Kidney capillary endothelial cell (primary cell): ENCODE measurements at regions not wholly inside any gene's neighbourhood (a gene's known extent, or its start where the extent isn't known, plus 50 kb on each side); places are given as distances from the start of the nearest gene placed in this dataset.
"Not testable (repeated sequence)": the region's sequence is repeated elsewhere in the genome, so short reads cannot be mapped to it uniquely, and the experiment has no call there.

Source experiments
- DNase-seq: peaks from one replicate; pipeline ENCODE4 v3.0.0-alpha.2; 2018; ENCODE audit warnings: low spot score

GRCh38 chr9:89939181-89939580, 334.4 kb downstream of the GADD45G start:
- no peak for DNase-seq

DNA sequence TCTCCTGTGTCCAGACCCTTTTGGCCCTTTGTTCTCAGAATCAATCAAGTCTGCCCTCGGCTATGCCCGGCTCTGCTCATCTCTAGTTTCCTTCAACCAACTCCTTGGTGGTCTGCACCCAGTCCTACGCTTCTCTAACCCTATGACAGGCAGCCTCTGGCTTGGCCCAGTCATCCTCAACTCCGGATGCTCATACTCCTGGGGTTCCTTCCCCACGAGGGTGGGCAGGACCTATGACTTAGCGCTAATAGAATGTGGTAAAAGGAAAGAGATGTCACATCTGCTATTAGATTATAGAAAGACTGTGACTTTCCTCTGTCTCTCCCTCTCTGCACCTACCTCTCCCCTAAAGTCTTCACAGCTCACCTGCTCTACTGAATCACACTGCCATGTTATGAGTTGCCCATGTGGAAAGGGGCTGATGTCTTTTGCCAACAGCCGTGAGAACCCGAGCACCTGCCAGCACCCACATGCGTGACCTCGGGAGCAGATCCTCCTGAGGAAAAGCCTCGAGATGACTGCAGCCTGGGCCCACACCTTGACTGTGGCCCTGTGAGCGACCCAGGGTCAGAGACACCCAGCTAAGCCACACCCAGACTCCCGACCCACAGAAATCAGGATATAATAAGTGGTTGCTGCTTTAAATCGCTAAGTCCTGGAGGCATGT, 334.9 kb downstream of the GADD45G start:
- DNase-seq: no peak

DNA sequence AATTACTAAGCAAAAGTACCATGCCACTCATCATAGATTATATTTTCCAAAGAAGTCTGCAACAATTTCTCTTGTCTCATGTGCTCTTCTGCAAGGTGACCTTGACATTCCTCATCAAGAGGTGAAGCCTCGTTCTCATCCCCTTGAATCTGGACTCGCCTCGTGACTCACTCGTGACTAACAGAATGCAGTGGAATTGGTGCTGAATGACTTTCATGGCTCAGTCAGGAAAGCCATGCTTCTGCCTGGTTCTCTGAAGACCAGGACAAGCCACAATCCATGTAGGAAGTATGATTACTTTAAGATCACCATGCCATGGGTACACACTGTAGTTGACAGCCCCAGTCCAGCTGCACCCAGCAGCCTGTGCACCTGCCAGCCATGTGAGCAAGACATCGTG, 335.8 kb downstream of the GADD45G start:
- DNase-seq: peak; percentile 27

DNA sequence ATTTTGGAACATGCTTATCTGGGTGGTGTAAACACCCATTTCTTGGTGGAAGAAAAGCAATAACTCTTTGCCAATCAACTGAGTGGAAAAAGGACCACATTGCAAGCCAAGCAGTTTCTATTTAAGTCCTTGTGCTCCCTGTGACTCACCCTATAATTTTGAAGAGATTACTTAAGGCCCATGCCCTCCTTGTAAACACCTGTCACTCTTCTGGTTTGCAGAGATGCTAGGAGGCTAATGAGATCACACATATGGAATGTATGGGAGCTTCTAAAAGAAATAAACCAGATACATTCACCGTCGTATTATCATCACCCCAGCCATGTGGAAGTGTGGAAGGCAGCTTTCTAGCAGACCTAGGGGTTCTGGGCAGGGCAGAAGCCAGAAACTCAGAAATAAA, 337.1 kb downstream of the GADD45G start:
- DNase-seq: no peak

DNA sequence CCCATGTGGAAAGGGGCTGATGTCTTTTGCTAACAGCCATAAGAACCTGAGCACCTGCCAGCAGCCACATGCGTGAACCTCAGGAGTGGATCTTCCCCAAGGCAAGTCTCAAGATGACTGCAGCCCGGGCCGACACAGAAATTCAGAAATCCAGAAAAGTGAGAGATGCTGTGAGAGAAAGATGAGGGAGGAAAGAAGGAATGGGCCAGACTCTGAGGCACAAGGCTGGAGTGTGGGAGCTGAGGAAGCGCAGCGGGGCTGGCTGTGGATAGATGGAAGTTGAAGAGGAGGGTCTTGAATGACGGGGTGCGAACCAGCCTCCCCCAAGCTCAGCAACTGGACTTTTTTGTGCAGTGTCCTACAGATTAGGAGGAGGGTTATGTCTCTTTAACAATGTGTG, 337.8 kb downstream of the GADD45G start:
- no peak for DNase-seq

DNA sequence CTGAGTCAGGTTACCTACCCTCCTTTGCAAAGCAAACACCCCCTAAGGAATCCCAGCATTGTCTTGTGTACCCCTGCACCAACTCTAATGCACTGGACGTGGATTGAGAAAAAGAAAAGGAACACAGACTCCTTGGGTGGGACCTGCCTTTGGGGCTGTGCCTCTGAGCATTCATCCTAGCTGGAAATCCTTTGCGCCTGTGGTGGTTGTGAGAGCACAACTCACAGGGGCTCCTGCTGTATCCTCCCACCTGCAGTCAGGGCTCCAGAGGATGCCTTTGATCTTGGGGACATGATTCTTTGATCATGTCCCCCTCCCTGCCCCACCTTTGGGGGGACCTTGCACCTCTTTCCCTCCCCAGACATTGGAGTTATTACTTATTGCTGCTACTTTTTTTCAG, 338.5 kb downstream of the GADD45G start:
- DNase-seq: no peak

DNA sequence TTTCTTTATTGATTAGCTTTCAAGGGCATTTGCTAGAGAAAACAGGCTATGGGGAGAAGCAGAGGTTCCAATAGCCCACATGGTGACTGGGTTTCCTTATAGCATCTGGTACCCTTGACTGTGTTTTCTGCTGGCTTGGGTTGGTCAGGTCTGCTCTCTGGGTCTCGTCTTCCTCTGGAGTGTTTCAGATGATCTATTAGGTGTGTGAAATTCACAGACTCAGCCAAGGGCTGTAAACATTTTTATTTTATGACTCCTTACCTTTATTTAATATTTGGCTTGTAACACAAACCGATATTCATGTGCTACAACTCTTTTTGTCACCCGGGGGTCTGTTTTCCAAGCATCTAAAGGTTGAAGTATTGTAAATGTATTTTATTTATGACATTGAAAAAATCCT, 338.9 kb downstream of the GADD45G start:
- DNase-seq: no peak

DNA sequence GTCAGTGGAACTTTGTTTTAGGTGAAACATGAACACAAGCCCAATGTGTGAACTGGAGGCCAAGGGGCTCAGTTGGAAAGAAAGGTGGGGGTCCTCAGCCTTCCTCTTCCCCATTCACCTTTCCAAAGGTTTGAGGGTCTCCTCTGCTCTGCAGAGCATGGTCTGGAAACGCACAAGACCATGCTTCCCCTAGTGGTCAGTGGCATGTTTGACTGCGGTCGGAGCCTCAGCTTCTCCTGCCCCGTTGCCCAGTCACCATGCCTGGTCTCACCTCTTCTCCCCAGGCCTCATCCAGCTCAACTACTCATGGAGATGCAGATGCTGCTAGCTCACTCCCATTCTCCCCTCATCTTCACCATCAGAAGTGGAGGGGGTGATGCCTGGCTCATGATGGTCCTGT, 340.3 kb downstream of the GADD45G start:
- DNase-seq: no peak

DNA sequence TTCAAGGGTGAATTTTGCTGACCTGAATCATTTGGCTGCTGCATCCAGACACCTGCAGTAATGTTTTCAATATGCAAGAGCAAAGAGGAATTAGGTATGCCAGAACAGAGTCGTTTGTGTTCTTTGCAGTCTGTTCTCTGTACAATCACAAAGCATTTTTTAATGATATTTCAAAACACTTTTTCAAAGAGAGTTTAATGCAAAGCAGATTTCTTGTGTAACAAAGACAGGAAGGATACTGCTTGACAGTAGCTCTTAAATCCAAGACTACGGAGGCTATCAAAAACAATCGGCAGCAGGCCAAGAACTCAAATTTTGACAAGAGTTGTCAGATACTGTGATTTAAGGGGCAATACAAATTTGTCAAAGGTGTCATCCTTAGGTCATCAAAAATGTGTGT, 341.9 kb downstream of the GADD45G start:
- no peak for DNase-seq

DNA sequence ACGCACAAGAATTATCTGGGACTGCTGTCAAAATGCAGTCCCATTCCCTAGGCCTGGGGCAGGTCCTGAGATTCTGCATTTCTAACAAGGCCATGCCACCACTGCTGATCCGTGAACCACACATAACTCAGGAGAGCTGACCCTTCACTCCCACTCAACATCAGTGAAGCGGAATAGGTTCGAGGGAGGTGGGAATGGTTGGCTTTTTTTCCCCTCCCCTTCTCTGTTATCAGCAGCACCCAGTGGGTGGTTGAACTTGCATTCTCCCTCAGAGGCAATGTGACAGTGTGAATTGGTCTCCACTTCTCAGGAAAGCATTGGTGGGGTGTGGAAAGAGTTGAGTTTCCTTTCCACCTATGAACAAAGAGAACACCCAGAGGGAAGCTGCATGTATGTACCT, 344.3 kb downstream of the GADD45G start:
- DNase-seq: no peak

DNA sequence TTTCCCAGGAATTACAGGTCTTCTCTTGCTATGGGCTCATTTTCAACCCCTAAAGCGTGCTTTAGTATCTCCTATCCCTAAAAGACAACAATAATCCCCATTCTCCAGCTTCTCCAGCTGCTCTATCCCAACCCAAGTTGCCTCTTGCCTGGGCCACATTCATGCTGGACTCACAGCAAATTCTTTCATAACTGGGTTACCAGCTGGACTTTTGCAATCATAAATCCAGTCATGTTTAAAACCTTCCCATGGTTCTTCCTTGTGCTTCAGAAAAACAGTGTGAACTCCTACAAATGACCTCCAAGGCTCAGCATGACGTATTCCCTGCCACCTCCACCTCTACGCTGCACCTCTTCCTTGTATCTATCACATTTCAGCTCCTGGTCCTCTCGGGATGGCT, 346.9 kb downstream of the GADD45G start:
- DNase-seq: no peak

DNA sequence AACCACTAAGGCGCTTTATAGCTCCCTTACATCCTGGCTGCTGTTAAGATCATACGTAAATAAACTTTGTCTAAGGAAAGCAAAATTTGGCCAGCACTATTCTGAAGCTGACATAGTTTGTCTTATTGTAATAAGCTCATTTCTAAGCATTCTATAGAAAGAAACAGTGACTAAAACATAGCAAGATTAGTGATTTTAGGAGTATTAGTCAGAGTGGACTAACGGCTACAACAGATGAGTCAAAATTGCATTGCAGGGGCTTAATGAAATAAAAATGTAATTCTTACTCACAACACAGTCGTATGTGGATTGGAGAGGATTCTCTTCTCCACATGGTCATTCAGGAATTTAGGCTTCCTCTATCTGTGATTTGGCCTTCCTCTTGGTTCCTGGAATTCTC, 347.6 kb downstream of the GADD45G start:
- peak; percentile 58 for DNase-seq

DNA sequence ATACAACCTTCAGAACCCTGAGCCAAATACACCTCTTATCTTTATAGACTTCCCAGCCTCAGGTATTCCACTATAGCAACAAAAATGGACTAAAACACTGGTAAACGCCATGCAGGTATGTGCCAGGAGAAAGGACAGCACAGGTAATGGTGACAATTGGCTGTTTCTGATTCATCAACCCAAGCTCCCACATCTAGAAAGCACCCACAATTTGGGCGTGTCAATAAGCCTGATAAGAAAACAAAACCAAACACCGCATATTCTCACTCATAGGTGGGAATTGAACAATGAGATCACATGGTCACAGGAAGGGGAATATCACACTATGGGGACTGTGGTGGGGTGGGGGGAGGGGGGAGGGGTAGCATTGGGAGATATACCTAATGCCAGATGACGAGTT, 348.5 kb downstream of the GADD45G start:
- DNase-seq: not testable (repeated sequence)

DNA sequence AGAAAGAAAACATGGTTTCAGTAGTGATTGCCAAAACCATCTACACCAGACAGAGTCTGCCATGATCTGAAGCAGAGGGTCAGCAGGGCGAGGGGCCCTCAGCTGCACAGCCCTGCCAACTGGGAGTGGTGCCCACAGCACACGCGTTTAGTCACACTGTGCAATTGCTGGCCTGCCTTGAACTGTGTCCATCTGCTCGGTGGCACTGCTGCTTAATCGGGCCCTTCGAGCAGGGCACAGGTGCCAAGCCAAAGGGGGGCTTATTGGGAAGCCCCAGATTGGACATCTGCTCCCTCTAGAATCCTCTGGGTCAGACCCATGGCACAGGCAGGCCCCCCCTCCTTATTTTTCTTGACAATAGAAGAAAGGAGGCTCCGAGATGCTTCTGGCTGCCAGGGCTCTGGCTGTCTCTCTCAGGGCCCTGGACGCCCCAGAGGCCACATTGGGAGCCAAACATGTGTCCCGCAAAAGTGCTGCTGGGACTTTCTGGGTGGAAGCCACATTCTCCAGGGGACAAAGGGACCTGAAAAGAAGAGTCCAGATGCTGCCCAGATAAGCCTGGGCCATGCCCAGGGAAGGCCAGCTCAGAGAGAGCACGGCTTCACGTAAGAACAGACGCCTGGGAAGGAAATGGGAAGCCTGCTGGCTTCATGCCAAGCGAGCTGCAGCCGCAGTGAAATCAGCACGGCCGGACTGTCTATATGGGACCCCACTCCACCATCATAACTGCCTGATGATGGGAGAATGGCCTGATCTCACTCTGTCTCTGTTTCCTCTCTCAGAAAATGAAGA, 349.2 kb downstream of the GADD45G start:
- DNase-seq: peak; percentile 62

GRCh38 chr9:89955144-89955543, 350.3 kb downstream of the GADD45G start:
- DNase-seq: no peak

- no peak for DNase-seq
These were observed 350.8 kb downstream of the GADD45G start for GRCh38 chr9:89955626-89956025.

DNA sequence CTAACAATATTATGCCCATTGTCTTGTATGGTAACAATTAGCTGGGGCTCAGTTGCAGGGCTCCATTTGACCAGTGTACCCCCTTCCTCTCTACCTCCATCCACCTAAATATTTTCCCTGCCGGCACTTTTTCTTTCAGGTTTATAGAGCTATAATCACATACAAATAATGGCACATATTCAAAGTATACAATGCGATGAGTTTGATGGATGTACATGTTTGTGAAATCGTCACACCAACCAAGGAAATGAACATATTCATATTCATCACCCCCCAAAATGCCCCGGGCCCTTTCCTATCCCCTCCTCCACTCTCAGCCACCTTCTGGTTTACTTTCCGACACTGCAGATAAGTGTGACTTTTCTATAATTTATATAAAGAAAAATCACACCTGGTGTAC, 351.5 kb downstream of the GADD45G start:
- no peak for DNase-seq

- no peak for DNase-seq
These were observed 352.1 kb downstream of the GADD45G start for GRCh38 chr9:89956907-89957306.

GRCh38 chr9:89958086-89958485, 353.3 kb downstream of the GADD45G start:
- DNase-seq: no peak

GRCh38 chr9:89961616-89962341, 357.0 kb downstream of the GADD45G start:
- DNase-seq: no peak

DNA sequence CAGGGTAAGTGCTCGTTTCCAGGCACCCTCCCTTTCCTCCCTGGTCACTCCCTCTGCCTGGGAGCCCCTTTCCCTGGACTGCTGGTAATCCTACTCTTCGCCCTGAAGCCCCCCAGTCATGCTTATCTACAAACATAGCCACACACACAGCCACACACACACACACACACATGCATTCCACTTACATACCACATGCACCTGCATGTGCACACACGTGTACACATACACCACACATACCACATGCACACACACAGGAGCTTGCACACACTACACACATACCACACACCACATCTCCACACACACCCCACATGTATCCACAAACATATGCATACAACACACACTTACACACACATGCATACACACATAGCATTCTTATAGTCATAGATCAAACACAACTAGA, 358.5 kb downstream of the GADD45G start:
- DNase-seq: no peak

GRCh38 chr9:89967527-89967926, 362.7 kb downstream of the GADD45G start:
- DNase-seq: no peak

GRCh38 chr9:89969156-89969675, 364.4 kb downstream of the GADD45G start:
- no peak for DNase-seq
